HAP-1 (cell line): ENCODE measurements at regions not wholly inside any gene's neighbourhood (a gene's known extent, or its start where the extent isn't known, plus 50 kb on each side); places are given as distances from the start of the nearest gene placed in this dataset.

Experiments
- DNase-seq, 2 experiments: peaks; one replicate each; pipeline ENCODE4 v3.0.0-alpha.2; 2016 to 2020; ENCODE audit warnings: low spot score in 2 of 2
- H3K27me3 ChIP-seq: fragments of 250-450 bp; sonication (Bioruptor Pico); 2 replicates; pipeline ENCODE4 v1.5.1; 2020; ENCODE audit warnings: low read depth, mild to moderate bottlenecking, moderate library complexity
- H3K36me3 ChIP-seq: fragments of 250-450 bp; sonication (Bioruptor Pico); replicated peaks from 2 replicates; pipeline ENCODE4 v1.5.1; 2020; ENCODE audit warnings: mild to moderate bottlenecking
- H3K4me1 ChIP-seq: fragments of 250-450 bp; sonication (Bioruptor Pico); 2 replicates; pipeline ENCODE4 v1.5.1; 2020; ENCODE audit warnings: mild to moderate bottlenecking
- H3K4me3 ChIP-seq: fragments of 250-450 bp; sonication (Bioruptor Pico); 2 replicates; pipeline ENCODE4 v1.5.1; 2020; ENCODE audit warnings: mild to moderate bottlenecking, moderate library complexity
- H3K9me3 ChIP-seq: fragments of 250-450 bp; sonication (Bioruptor Pico); 2 replicates; pipeline ENCODE4 v1.5.1; 2020; ENCODE audit warnings: mild to moderate bottlenecking, moderate library complexity
- in situ Hi-C: fragments of 300-500 bp; cut with MboI; formaldehyde crosslinking; loops from 3 replicates; pipeline ENCODE4 v1.14.3; 2020; ENCODE audit warnings: low sequenced_read_pairs, inconsistent platforms, mixed read lengths

- no peaks in the 10 kb centered on the region for H3K27me3 ChIP-seq
- H3K9me3 ChIP-seq = no peaks in the 10 kb centered on the region
- DNase-seq = no peak
- no peak overlapping the region for H3K4me3 ChIP-seq
- no peaks in the 10 kb centered on the region for H3K36me3 ChIP-seq
- H3K4me1 ChIP-seq = no peaks in the 10 kb centered on the region
- in situ Hi-C loops = no loop called here
Measured at GRCh38 chr6:77055711-77056110, 407.6 kb downstream of the HTR1B start.

DNA sequence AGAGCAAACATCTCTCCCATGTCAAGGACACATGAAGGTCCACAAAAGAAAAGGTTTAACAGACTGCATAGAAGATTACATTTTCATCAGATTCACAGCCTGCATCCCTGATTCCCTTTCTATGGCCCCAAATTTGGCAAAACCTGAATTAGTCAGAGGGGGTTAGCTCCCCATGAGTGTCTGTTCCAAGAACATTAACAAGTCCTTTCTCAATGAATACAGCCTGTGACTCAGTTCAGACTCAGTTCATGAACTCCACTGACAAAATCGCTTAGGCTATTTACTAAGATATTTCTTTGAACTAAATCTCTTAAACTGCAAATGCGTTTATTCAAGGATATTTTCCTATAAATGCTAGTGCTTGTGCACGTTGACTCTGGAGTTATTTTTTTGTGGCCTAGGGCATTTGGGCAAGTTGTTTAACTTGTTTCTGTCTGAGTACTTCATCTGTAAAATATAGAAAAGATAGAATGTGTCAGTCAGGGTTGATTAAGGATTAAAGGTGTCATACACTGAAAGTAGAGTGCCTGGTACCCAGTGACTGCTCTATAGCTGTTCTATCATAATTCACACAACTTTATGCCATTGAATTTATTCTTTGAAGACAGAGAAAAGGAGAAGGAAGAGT, 422.6 kb downstream of the HTR1B start:
- Histone ChIP-seq H3K9me3 (no peaks in the 10 kb centered on the region), H3K36me3 (no peaks in the 10 kb centered on the region), H3K27me3 (no peaks in the 10 kb centered on the region), H3K4me3 (no peak overlapping the region), H3K4me1 (no peaks in the 10 kb centered on the region)
- no peak for DNase-seq
- in situ Hi-C loops = no loop called here

GRCh38 chr6:77038807-77039206, 424.5 kb downstream of the HTR1B start:
- Histone ChIP-seq H3K4me1 (no peaks in the 10 kb centered on the region), H3K27me3 (no peaks in the 10 kb centered on the region), H3K36me3 (no peaks in the 10 kb centered on the region), H3K9me3 (no peaks in the 10 kb centered on the region), H3K4me3 (no peak overlapping the region)
- no peak for DNase-seq
- in situ Hi-C loops = no loop called here

GRCh38 chr6:77037439-77037838, 425.9 kb downstream of the HTR1B start:
- Histone ChIP-seq H3K27me3 (no peaks in the 10 kb centered on the region), H3K36me3 (no peaks in the 10 kb centered on the region), H3K9me3 (no peaks in the 10 kb centered on the region), H3K4me1 (no peaks in the 10 kb centered on the region), H3K4me3 (no peak overlapping the region)
- in situ Hi-C loops = no loop called here
- no peak for DNase-seq

DNA sequence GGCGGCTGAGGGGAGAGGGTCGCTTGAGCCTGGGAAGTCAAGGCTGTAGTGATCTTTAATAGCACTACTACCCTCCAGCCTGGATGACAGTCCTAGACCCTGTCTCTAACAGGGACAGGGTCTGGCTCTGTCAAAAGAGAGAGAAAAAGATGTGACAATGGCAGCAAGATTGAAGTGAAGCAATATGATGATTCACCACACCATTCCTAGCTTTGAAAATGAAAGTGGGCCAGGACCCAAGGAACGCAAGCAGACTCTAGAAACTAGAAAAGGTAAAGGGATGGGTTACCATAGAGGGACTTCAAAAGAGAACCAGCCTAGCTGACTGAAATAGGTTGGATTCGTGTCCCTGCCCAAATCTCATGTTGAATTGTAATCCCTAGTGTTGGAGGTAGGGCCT, 426.9 kb downstream of the HTR1B start:
- no peaks in the 10 kb centered on the region for H3K9me3 ChIP-seq
- no peaks in the 10 kb centered on the region for H3K4me1 ChIP-seq
- H3K27me3 ChIP-seq = no peaks in the 10 kb centered on the region
- no peak overlapping the region for H3K4me3 ChIP-seq
- in situ Hi-C loops = no loop called here
- no peak for DNase-seq
- no peaks in the 10 kb centered on the region for H3K36me3 ChIP-seq

DNA sequence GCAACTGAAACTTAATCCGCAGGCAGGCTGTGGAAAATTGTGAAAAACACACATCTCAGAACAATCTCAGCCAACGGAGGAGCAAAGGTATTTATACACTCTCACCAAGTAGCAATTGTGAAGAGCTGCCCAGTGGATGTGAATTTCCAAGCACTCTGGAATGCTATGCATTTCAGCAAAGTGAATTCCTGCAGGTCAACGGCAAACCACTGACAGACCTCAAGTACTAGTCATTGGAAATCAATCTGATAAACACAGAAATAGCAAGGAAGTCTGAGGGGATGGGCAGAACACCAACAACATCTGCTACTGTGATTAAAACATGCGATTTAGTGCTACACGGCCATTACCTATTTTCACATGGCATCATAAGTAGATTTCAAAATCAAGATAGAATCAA, 429.1 kb downstream of the HTR1B start:
- DNase-seq = no peak
- Histone ChIP-seq H3K4me1 (no peaks in the 10 kb centered on the region), H3K9me3 (no peaks in the 10 kb centered on the region), H3K27me3 (no peaks in the 10 kb centered on the region), H3K4me3 (no peak overlapping the region), H3K36me3 (no peaks in the 10 kb centered on the region)
- in situ Hi-C loops = no loop called here

DNA sequence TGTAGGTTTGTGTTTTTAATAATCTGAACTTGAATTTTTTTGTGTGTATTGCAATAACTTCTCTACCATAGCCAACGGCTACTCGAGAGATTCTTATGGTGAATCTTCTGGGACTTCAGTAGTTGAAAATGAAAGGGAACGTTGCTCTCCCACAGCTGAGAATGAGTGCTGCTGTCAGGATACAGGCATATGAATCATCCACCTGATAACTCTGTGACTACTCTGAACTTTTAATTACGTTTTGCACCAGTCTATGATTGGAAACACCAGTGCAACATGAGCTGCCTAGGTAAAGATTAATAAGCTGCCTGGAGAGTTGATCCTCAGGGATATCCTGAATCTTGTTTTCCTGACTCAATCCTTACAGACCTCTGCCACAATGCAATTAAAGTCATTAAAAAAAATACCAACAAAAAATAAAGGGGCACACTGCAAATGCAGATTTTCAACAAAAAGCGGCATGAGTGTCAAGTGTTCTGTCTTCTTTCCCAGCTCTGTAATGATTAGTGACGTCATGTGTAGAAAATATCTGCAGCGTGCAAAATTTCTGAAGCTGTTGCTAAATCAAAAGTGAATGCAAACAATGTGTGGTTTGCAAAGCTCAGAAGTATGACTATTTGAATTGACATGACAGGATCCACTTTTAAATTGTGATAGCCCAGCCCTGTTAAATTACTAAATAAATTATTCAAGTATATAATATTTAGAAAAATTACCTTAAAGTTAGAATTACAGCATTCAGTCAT, 432.2 kb downstream of the HTR1B start:
- H3K27me3 ChIP-seq = no peaks in the 10 kb centered on the region
- no peaks in the 10 kb centered on the region for H3K4me1 ChIP-seq
- H3K36me3 ChIP-seq = no peaks in the 10 kb centered on the region
- no peaks in the 10 kb centered on the region for H3K9me3 ChIP-seq
- no peak for DNase-seq
- in situ Hi-C loops = no loop called here
- no peak overlapping the region for H3K4me3 ChIP-seq

DNA sequence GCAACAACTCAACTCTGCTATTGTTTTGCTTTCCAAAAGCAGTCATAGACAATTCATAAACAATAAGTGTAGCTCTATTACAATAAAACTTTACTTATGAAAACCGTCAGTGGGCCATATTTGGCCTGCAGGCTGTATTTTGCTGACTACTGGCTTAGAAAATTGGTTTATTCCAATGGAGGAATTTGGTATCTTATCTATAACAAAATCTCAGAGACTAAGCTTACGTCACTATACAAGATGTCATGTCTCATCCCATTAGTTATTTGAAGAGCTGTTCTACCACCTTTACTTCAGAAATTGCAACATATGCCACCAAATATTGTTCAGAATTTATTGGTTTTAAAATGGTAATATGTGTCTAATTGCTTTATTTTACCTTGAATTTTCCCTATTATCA, 436.9 kb downstream of the HTR1B start:
- Histone ChIP-seq H3K27me3 (no peaks in the 10 kb centered on the region), H3K36me3 (no peaks in the 10 kb centered on the region), H3K4me3 (no peak overlapping the region), H3K9me3 (no peaks in the 10 kb centered on the region), H3K4me1 (no peaks in the 10 kb centered on the region)
- in situ Hi-C loops = no loop called here
- DNase-seq = no peak

DNA sequence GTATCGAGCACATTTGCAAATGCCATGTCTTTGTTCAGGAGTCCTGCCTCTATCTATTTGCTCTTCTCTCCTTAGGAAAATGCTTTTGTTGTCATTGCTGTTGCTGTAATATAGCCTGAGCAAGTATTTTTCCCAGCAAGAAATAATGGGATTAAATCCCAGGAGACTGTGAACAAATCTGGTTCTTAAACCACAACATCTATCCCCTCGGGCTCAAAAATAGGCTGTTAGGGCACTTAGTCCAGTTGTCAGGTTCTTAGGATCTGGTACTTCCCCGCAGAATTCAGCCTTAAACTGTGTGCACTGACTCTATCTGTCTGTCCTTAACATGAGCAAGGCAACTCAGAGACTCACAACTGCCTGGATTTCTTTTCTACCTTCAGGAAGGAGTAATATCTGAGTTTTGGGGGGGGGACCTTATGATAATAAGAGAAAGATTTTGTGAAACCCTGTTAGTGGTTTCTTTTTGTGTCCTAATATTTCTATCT, 437.5 kb downstream of the HTR1B start:
- Histone ChIP-seq H3K4me1 (no peaks in the 10 kb centered on the region), H3K4me3 (no peak overlapping the region), H3K9me3 (no peaks in the 10 kb centered on the region), H3K36me3 (no peaks in the 10 kb centered on the region), H3K27me3 (no peaks in the 10 kb centered on the region)
- in situ Hi-C loops = no loop called here
- no peak for DNase-seq

DNA sequence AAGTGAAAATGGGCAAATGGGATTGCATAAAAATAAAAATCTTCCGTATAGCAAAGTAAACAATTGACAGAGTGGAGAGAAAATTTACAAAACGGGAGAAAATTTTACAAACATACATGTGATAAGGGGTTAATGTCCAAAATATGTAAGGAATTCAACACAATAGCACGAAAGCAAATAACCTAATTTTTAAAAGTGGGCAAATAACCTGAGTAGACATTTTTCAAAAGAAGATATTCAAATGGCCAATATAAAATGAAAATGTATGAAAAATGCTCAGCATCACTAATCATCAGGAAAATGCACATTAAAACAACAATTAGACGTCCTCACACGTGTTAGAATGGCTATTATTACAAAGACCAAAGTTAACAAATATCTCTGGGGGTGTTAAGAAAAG, 441.5 kb downstream of the HTR1B start:
- no peaks in the 10 kb centered on the region for H3K4me1 ChIP-seq
- H3K9me3 ChIP-seq = no peaks in the 10 kb centered on the region
- no peak for DNase-seq
- no peaks in the 10 kb centered on the region for H3K27me3 ChIP-seq
- no peaks in the 10 kb centered on the region for H3K36me3 ChIP-seq
- in situ Hi-C loops = no loop called here
- no peak overlapping the region for H3K4me3 ChIP-seq

- in situ Hi-C loops = no loop called here
- Histone ChIP-seq H3K4me1 (no peaks in the 10 kb centered on the region), H3K36me3 (no peaks in the 10 kb centered on the region), H3K27me3 (no peaks in the 10 kb centered on the region), H3K4me3 (no peak overlapping the region), H3K9me3 (no peaks in the 10 kb centered on the region)
- DNase-seq = no peak
Measured at GRCh38 chr6:77021232-77021631, 442.1 kb downstream of the HTR1B start.

GRCh38 chr6:77019081-77019480, 444.2 kb downstream of the HTR1B start:
- no peaks in the 10 kb centered on the region for H3K4me1 ChIP-seq
- H3K9me3 ChIP-seq = no peaks in the 10 kb centered on the region
- no peaks in the 10 kb centered on the region for H3K27me3 ChIP-seq
- no peak for DNase-seq
- H3K4me3 ChIP-seq = no peak overlapping the region
- in situ Hi-C loops = no loop called here
- H3K36me3 ChIP-seq = no peaks in the 10 kb centered on the region

GRCh38 chr6:77017537-77017936, 445.8 kb downstream of the HTR1B start:
- Histone ChIP-seq H3K36me3 (no peaks in the 10 kb centered on the region), H3K4me3 (no peak overlapping the region), H3K4me1 (no peaks in the 10 kb centered on the region), H3K9me3 (no peaks in the 10 kb centered on the region), H3K27me3 (no peaks in the 10 kb centered on the region)
- no peak for DNase-seq
- in situ Hi-C loops = no loop called here

GRCh38 chr6:77015350-77015749, 447.9 kb downstream of the HTR1B start:
- DNase-seq = no peak
- no peaks in the 10 kb centered on the region for H3K4me1 ChIP-seq
- H3K4me3 ChIP-seq = no peak overlapping the region
- H3K27me3 ChIP-seq = no peaks in the 10 kb centered on the region
- in situ Hi-C loops = no loop called here
- H3K9me3 ChIP-seq = no peaks in the 10 kb centered on the region
- no peaks in the 10 kb centered on the region for H3K36me3 ChIP-seq
